ENCODE measurements at regions not wholly inside any gene's neighbourhood (a gene's known extent, or its start where the extent isn't known, plus 50 kb on each side); places are given as distances from the start of the nearest gene placed in this dataset. TPM values are rescaled to one million over a fixed set of nuclear protein-coding genes. Genes with fewer than 3 reads are reported as not detected.
"Not testable (repeated sequence)": the region's sequence is repeated elsewhere in the genome, so short reads cannot be mapped to it uniquely, and the experiment has no call there.

GRCh38 chr21:7837315-7837714 lies 2684.1 kb upstream of the TPTE start:
- H3K4me1 ChIP-seq; DNase-seq; H3K36me3 ChIP-seq (replicated peaks in 1 of 2; ENCODE audit: insufficient read depth in 1 of 2, low read depth in 2 of 2); H3K27me3 ChIP-seq; ATAC-seq; H3K27ac ChIP-seq; intact Hi-C loops (cut with DNase I); H3K4me3 ChIP-seq; H3K9me3 ChIP-seq: not testable (repeated sequence)
- WGBS, 2 donors = no CpG with 5 or more reads among the region's 3 CpGs

GRCh38 chr21:7853426-7853825 lies 2668.0 kb upstream of the TPTE start:
- H3K27me3 ChIP-seq; H3K36me3 ChIP-seq (replicated peaks in 1 of 2; ENCODE audit: insufficient read depth in 1 of 2, low read depth in 2 of 2); H3K4me1 ChIP-seq; H3K9me3 ChIP-seq; H3K4me3 ChIP-seq; H3K27ac ChIP-seq; DNase-seq; intact Hi-C loops (cut with DNase I): not testable (repeated sequence)
- no CpG with 5 or more reads among the region's 3 CpGs for WGBS, 2 donors
- peak; percentile 87 for ATAC-seq

GRCh38 chr21:7853836-7854235 lies 2667.5 kb upstream of the TPTE start:
- WGBS, 2 donors = no CpG with 5 or more reads among the region's 5 CpGs
- H3K36me3 ChIP-seq (replicated peaks in 1 of 2; ENCODE audit: insufficient read depth in 1 of 2, low read depth in 2 of 2); H3K4me1 ChIP-seq; H3K27me3 ChIP-seq; DNase-seq; H3K27ac ChIP-seq; H3K9me3 ChIP-seq; intact Hi-C loops (cut with DNase I); H3K4me3 ChIP-seq: not testable (repeated sequence)
- ATAC-seq = peak; percentile 24

Small RNA genes in the stretch of these regions (small RNA-seq; reads per million reads assigned to genes)
- gene RF00614 = not detected
